LoVo (cell line): ENCODE measurements at regions not wholly inside any gene's neighbourhood (a gene's known extent, or its start where the extent isn't known, plus 50 kb on each side); places are given as distances from the start of the nearest gene placed in this dataset.
A peak's percentile ranks its signal among the peaks of the same experiment; 100 is the strongest.
"Not testable (repeated sequence)": the region's sequence is repeated elsewhere in the genome, so short reads cannot be mapped to it uniquely, and the experiment has no call there.

Source experiments
- DNase-seq: peaks from one replicate; pipeline ENCODE4 v3.0.0-alpha.2; 2016; ENCODE audit warnings: low spot score

- no peak for DNase-seq
Observed at GRCh38 chr6:48613231-48613949, 502.4 kb upstream of the PTCHD4 start.

DNA sequence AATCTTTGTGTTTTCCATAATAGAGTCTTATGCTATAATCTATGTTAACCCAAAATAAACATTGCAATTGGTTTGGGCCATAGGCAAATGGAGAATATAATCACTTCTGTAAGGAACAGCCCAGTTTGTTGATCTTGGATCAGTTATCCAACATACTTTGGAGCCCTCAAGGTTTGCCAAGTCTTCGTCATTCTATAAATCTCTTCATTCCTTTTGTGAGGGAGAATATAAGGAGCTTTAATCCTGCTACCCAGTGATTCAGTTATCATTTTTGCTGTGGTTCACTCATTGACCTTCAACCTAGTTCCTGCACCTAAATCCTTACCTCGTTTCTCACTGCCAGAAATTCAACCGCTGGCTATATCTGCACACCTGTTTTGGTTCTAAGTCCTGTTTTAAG, 500.3 kb upstream of the PTCHD4 start:
- no peak for DNase-seq

DNA sequence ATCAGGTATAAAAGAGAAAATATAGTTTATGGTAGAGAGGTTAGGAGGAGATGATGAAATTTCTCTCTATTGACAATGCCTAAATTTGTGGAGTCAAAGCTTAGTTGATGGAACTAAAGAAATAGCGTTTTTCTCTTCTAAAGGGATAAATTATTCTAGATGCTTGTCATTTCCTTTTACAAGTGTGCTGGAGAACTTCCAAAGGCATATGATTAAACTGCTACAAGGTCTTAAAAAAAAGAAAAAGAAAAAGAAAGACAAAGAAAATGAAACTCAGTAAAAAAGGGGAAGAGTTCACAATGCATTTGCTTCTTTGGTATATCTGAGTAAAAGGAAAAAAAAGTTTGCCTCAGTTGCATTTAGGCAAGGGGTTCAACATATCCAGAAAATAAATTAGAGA, 499.8 kb upstream of the PTCHD4 start:
- no peak for DNase-seq

- DNase-seq, result no peak
Observed at GRCh38 chr6:48606618-48607017, 495.6 kb upstream of the PTCHD4 start.

GRCh38 chr6:48597951-48598350, 487.0 kb upstream of the PTCHD4 start:
- no peak for DNase-seq

DNA sequence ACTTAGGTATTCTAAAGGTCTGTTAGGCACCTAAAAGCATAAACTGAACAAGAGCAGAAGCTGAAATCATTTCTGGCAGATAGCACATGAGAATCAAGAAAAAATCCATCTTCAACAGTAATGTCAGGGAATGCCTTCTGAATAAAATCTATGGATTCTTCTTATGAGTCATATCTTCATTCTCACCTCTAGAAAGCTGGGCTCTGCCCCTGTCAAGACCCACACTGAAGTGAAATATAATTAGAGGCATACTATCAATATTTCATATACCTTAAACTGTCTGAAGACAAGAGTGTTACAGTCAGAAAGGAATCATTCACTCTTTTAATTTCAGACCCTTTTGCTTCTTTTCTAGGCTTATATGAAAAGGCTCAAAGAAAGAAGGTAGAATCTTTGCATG, 485.8 kb upstream of the PTCHD4 start:
- no peak for DNase-seq

DNA sequence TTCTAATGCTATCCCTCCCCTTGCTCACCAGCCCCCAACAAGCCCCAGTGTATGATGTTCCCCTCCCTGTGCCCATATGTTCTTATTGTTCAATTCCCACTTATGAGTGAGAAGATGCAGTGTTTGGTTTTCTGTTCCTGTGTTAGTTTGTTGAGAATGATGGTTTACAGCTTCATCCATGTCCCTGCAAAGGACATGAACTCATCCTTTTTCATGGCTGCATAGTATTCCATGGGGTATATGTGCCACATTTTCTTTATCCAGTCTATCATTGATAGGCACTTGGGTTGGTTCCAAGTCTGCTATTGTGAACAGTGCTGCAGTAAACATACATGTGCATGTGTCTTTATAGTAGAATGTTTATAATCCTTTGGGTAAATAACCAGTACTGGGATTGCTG, 480.2 kb upstream of the PTCHD4 start:
- not testable (repeated sequence) for DNase-seq

GRCh38 chr6:48584846-48585245, 473.8 kb upstream of the PTCHD4 start:
- no peak for DNase-seq

- DNase-seq, result no peak
Observed at GRCh38 chr6:48570656-48571055, 459.7 kb upstream of the PTCHD4 start.

DNA sequence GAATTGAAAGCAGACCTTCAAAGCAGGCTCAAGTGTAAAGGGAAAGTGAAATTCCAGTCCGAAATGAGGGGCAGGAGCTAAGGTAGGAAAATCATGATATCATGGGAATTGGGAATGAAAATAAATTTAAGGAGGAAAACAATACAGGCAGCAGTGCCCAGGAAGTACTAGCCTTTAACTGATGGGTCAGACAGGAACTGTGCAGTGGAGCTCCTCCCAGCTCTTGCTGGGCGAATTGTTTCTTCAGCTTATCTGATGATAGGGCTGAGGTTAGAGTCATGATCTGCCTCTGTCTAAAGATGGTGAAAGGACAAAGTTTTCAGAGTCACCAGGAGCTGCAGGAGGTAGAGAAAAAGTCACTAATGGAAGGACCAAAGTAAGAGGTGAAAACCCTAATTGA, 457.9 kb upstream of the PTCHD4 start:
- DNase-seq, result no peak

DNA sequence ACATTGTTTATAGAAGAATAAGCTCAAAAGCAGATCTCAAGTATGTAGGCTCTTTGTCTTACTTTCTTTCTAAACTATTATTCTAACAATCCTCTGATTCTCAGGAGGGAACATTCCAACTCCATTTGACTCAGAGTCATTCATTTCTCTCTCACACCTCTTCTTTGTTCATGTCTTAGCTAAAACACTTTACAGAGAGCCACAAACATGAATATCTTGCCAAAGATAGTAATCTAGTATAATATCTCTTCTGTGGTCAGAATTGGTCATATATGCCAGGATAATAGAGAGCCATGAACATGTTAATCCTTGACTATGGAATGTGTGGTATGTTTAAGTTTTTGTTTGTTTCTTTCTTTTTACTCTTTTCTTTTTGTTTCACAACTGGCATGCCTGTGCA, 456.0 kb upstream of the PTCHD4 start:
- no peak for DNase-seq

- DNase-seq, result no peak
Observed at GRCh38 chr6:48564036-48564820, 453.2 kb upstream of the PTCHD4 start.

DNA sequence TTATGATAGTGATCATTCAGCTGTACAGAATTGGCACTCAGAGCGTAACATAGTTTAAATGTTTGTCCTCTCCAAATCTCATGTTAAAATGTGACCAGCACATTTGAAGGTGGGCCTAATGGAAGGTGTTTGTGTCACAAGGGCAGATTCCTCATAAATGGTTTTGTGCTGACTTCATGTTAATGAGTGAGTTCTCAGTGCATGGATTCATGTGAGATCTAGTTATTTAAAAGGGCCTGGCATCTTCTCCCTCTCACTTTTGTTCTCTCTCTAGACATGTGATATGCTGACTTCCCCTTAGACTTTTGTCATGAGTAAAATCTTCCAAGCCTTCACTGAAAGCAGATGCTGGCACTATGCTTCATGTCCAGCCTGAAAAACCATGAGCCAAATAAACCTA, 452.4 kb upstream of the PTCHD4 start:
- no peak for DNase-seq

DNA sequence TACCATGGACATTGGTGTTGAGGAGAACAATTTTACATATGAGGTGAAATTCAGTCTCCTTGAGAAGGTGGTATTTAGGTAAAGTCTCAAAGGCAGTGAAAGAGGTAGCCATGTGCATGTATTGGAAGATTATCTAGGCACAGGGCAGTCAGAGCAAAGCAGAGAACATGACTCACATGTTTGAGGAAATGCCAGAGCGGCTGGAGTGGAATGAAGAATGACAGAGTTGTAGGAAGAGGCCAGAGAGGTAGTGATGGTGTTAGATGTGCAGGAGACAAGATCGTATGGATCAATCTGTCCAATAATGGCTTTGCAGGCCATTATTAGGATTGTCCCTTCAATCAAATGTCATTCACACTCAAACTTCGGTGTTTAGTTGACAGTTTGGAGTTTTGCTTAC, 449.4 kb upstream of the PTCHD4 start:
- DNase-seq, result no peak

DNA sequence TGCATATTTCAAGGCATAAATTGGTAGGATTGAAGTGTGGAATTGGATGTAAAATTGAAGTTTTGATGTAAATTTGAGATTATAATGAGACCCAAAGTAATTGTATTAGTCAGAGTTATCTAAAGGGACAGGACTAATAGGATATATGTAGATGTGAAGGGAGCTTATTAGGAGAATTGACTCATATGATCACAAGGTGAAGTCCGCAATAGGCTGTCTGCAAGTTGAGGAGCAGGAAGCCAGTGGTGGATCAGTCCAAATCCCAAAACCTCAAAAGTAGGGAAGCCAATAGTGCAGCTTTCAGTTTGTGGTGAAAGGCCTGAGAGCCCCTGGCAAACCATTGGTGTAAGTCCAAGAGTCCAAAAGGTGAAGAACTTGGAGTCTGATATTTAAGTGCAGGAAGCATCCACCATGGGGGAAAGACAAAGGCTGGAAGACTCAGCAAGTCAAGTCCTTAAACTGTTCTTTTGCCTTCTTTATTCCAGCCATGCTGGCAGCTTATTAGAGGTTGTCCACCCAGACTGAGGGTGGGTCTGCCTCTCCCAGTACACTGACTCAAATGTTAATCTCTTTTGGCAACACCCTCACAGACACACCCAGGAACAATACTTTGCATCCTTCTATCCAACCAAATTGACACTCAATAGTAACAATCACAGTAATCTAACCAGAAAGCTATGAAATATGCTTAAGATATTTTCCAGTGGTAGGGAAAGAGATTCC, 442.6 kb upstream of the PTCHD4 start:
- no peak for DNase-seq

- DNase-seq, result no peak
Observed at GRCh38 chr6:48552905-48553304, 441.9 kb upstream of the PTCHD4 start.

GRCh38 chr6:48550603-48551002, 439.6 kb upstream of the PTCHD4 start:
- no peak for DNase-seq

GRCh38 chr6:48542191-48542590, 431.2 kb upstream of the PTCHD4 start:
- no peak for DNase-seq

GRCh38 chr6:48541649-48542048, 430.7 kb upstream of the PTCHD4 start:
- DNase-seq, result peak; percentile 4

GRCh38 chr6:48535582-48536009, 424.6 kb upstream of the PTCHD4 start:
- no peak for DNase-seq

DNA sequence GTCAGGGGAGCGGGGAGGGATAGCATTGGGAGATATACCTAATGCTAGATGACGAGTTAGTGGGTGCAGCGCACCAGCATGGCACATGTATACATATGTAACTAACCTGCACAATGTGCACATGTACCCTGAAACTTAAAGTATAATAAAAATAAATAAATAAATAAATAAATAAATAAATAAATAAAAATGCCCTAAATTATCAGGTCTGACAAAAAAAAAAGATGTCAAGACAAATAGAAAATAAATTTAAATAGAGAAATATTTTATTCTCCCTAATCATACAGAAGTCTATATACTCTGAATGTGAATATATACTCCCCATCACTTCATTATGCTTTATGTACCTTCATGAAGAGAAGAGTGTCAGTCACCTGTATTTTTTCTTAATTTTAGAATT, 420.0 kb upstream of the PTCHD4 start:
- not testable (repeated sequence) for DNase-seq

DNA sequence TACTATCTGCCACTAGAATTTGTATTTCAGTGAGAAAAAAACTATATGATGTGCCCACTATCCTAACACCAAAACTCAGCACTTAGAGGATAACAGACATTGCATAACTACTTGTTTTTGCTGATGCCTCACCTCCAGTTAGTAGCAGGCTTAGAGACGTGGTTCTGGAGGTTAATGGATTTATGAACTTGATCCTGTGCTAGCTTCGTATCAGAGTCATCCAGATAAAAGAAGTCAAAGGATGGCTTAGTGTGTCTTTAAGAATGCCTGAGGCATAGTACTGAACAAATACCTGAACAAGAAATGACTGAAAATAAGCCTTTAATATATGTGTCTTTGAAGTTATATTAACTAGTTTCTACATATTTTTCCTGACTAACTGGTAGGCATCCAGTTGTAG, 414.9 kb upstream of the PTCHD4 start:
- no peak for DNase-seq

GRCh38 chr6:48520951-48521350, 410.0 kb upstream of the PTCHD4 start:
- no peak for DNase-seq
